ENCODE measurements at regions not wholly inside any gene's neighbourhood (a gene's known extent, or its start where the extent isn't known, plus 50 kb on each side); places are given as distances from the start of the nearest gene placed in this dataset.

- Mint-ChIP-seq H3K9me3 (ENCODE audit: unreplicated experiment) (peaks cover 9% of the 10 kb centered on the region), H3K4me1 (ENCODE audit: low read depth, unreplicated experiment) (no peaks in the 10 kb centered on the region), H3K27me3 (ENCODE audit: insufficient read depth, unreplicated experiment) (no peaks in the 10 kb centered on the region), H3K36me3 (ENCODE audit: insufficient read depth, unreplicated experiment) (no peaks in the 10 kb centered on the region), H3K27ac (ENCODE audit: unreplicated experiment) (no peak overlapping the region), H3K4me3 (ENCODE audit: unreplicated experiment) (no peak overlapping the region)
- TF ChIP-seq CTCF (IDR thresholded peaks at IDR 0.05; ENCODE audit: insufficient read depth in 1 of 2, low read depth in 1 of 2, low read length in 1 of 2, severe bottlenecking in 1 of 2, unreplicated experiment in 1 of 2), result no peak
- H3K36me3 ChIP-seq (ENCODE audit: control insufficient read depth, insufficient read depth, low read length), result no peaks in the 10 kb centered on the region
- no peaks in the 10 kb centered on the region for H3K4me1 ChIP-seq
- ChIA-PET POLR2A (no interaction called here), CTCF (no interaction called here)
- DNase-seq, result no peak
- BruUV-seq (replicated peaks), result no TSS peak
- H3K9me3 ChIP-seq, result no peaks in the 10 kb centered on the region
- no peaks in the 10 kb centered on the region for H3K27me3 ChIP-seq (replicated peaks; ENCODE audit: control insufficient read depth, insufficient read depth, low read length)
- intact Hi-C loops (cut with micrococcal nuclease; ENCODE audit: unreplicated experiment), result no loop called here
- no peak overlapping the region for H3K4me3 ChIP-seq (ENCODE audit: low read depth, low read length)
Observed at GRCh38 chr6:164276211-164276610, 861.7 kb downstream of the QKI start.

- no peaks in the 10 kb centered on the region for H3K36me3 Mint-ChIP-seq (ENCODE audit: insufficient read depth, unreplicated experiment)
- intact Hi-C loops (cut with micrococcal nuclease; ENCODE audit: unreplicated experiment), result no loop called here
- ChIA-PET POLR2A (no interaction called here), CTCF (no interaction called here)
- no peaks in the 10 kb centered on the region for H3K27me3 Mint-ChIP-seq (ENCODE audit: insufficient read depth, unreplicated experiment)
- no peak overlapping the region for H3K4me3 Mint-ChIP-seq (ENCODE audit: unreplicated experiment)
- peaks cover 9% of the 10 kb centered on the region for H3K9me3 Mint-ChIP-seq (ENCODE audit: unreplicated experiment)
- Histone ChIP-seq H3K4me3 (ENCODE audit: low read depth, low read length) (no peak overlapping the region), H3K9me3 (no peaks in the 10 kb centered on the region), H3K27me3 (replicated peaks; ENCODE audit: control insufficient read depth, insufficient read depth, low read length) (no peaks in the 10 kb centered on the region), H3K36me3 (ENCODE audit: control insufficient read depth, insufficient read depth, low read length) (no peaks in the 10 kb centered on the region), H3K4me1 (no peaks in the 10 kb centered on the region)
- DNase-seq, result no peak
- H3K4me1 Mint-ChIP-seq (ENCODE audit: low read depth, unreplicated experiment), result no peaks in the 10 kb centered on the region
- no TSS peak for BruUV-seq (replicated peaks)
- no peak overlapping the region for H3K27ac Mint-ChIP-seq (ENCODE audit: unreplicated experiment)
- no peak for TF ChIP-seq CTCF (IDR thresholded peaks at IDR 0.05; ENCODE audit: insufficient read depth in 1 of 2, low read depth in 1 of 2, low read length in 1 of 2, severe bottlenecking in 1 of 2, unreplicated experiment in 1 of 2)
Observed at GRCh38 chr6:164275773-164276172, 861.3 kb downstream of the QKI start.

GRCh38 chr6:164274493-164274892 lies 860.0 kb downstream of the QKI start:
- Mint-ChIP-seq H3K4me3 (ENCODE audit: unreplicated experiment) (no peak overlapping the region), H3K4me1 (ENCODE audit: low read depth, unreplicated experiment) (no peaks in the 10 kb centered on the region), H3K9me3 (ENCODE audit: unreplicated experiment) (no peaks in the 10 kb centered on the region), H3K27me3 (ENCODE audit: insufficient read depth, unreplicated experiment) (peaks cover 3% of the 10 kb centered on the region), H3K27ac (ENCODE audit: unreplicated experiment) (no peak overlapping the region), H3K36me3 (ENCODE audit: insufficient read depth, unreplicated experiment) (no peaks in the 10 kb centered on the region)
- H3K27me3 ChIP-seq (replicated peaks; ENCODE audit: control insufficient read depth, insufficient read depth, low read length), result no peaks in the 10 kb centered on the region
- intact Hi-C loops (cut with micrococcal nuclease; ENCODE audit: unreplicated experiment), result no loop called here
- no peaks in the 10 kb centered on the region for H3K36me3 ChIP-seq (ENCODE audit: control insufficient read depth, insufficient read depth, low read length)
- no peaks in the 10 kb centered on the region for H3K9me3 ChIP-seq
- H3K4me1 ChIP-seq, result no peaks in the 10 kb centered on the region
- TF ChIP-seq CTCF (IDR thresholded peaks at IDR 0.05; ENCODE audit: insufficient read depth in 1 of 2, low read depth in 1 of 2, low read length in 1 of 2, severe bottlenecking in 1 of 2, unreplicated experiment in 1 of 2), result no peak
- ChIA-PET CTCF (no interaction called here), POLR2A (no interaction called here)
- no peak for DNase-seq
- BruUV-seq (replicated peaks), result no TSS peak
- H3K4me3 ChIP-seq (ENCODE audit: low read depth, low read length), result no peak overlapping the region

All from Caco-2 (cell line).